ENCODE measurements at regions not wholly inside any gene's neighbourhood (a gene's known extent, or its start where the extent isn't known, plus 50 kb on each side); places are given as distances from the start of the nearest gene placed in this dataset.

- no peaks in the 10 kb centered on the region for H4K20me1 ChIP-seq (replicated peaks; ENCODE audit: control insufficient read depth, extremely low read depth, insufficient read depth, low read length)
- H3K4me1 ChIP-seq (ENCODE audit: control insufficient read depth, extremely low read depth, insufficient read depth, low read length): no peaks in the 10 kb centered on the region
- H2AFZ ChIP-seq (ENCODE audit: low read depth, low read length): no peak overlapping the region
- no peaks in the 10 kb centered on the region for H3K79me2 ChIP-seq (ENCODE audit: control insufficient read depth, insufficient read depth, low read length)
- no TSS peak for BruUV-seq (replicated peaks)
- POLR2A ChIA-PET: no interaction called here
- no peak overlapping the region for H3K9ac ChIP-seq (replicated peaks; ENCODE audit: extremely low read depth, insufficient read depth, low read length)
- H3K27me3 ChIP-seq (ENCODE audit: control insufficient read depth in 2 of 2, insufficient read depth in 2 of 2, low read length in 2 of 2): no peaks in the 10 kb centered on the region
- H3K4me3 ChIP-seq (replicated peaks in 1 of 3; ENCODE audit: insufficient read depth in 1 of 3, low read depth in 1 of 3, low read length in 3 of 3): no peak overlapping the region
- DNase-seq (ENCODE audit: low read depth, low spot score): no peak
- no peak for FAIRE-seq
- CTCF ChIA-PET: no interaction called here
- intact Hi-C loops (cut with micrococcal nuclease) (no loop called here), dilution Hi-C loops (cut with MboI; ENCODE audit: extremely low pct_ligation_motif_present, low sequenced_read_pairs) (no loop called here)
- no peaks in the 10 kb centered on the region for H3K9me1 ChIP-seq (replicated peaks; ENCODE audit: control insufficient read depth, extremely low read depth, insufficient read depth, low read length)
- H3K36me3 ChIP-seq (ENCODE audit: control insufficient read depth in 2 of 2, extremely low read depth in 1 of 2, insufficient read depth in 2 of 2, low read length in 2 of 2): no peaks in the 10 kb centered on the region
- no peak overlapping the region for H3K27ac ChIP-seq (ENCODE audit: insufficient read depth, low read depth, low read length)
- H3K4me2 ChIP-seq (ENCODE audit: insufficient read depth, low read length): no peak overlapping the region
- H3K9me3 ChIP-seq (replicated peaks; ENCODE audit: control insufficient read depth, insufficient read depth, low read length): no peaks in the 10 kb centered on the region
- no peak for TF ChIP-seq JUN (IDR thresholded peaks at IDR 0.05; ENCODE audit: borderline replicate concordance, insufficient read depth, insufficient read length, low read depth)
- no peak for TF ChIP-seq FOS (IDR thresholded peaks at IDR 0.05; ENCODE audit: borderline replicate concordance, insufficient read depth, low read length)
- no peak for TF ChIP-seq MAX (IDR thresholded peaks at IDR 0.05; ENCODE audit: insufficient read depth, insufficient read length)
- no peak for TF ChIP-seq EZH2 (IDR thresholded peaks at IDR 0.05; ENCODE audit: borderline replicate concordance, low read depth, low read length, severe bottlenecking)
- no peak for TF ChIP-seq GATA2 (IDR thresholded peaks at IDR 0.05; ENCODE audit: insufficient read depth, insufficient read length, low read depth, low read length)
- TF ChIP-seq CTCF (IDR thresholded peaks at IDR 0.05; ENCODE audit: extremely low read depth in 1 of 2, insufficient read depth in 1 of 2, low read depth in 1 of 2, low read length in 2 of 2): no peak
- TF ChIP-seq POLR2A (IDR thresholded peaks at IDR 0.05; ENCODE audit: low read depth, low read length): no peak
These were observed 220.1 kb upstream of the CNTN5 start for GRCh38 chr11:98800696-98801095.

Data from endothelial cell of umbilical vein (primary cell).